Activated T-helper 2 cell treated with anti-CD3 and anti-CD28 coated beads, Interferon-gamma antibody, Interleukin-2, Interleukin-4, amounts not matched to agents 10 μg/mL and 5 μg/mL and 100 μg/mL, durations not matched to agents 14 hours and 24 hours and 36 hours (primary cell): ENCODE measurements at regions not wholly inside any gene's neighbourhood (a gene's known extent, or its start where the extent isn't known, plus 50 kb on each side); places are given as distances from the start of the nearest gene placed in this dataset.
"Not testable (repeated sequence)": the region's sequence is repeated elsewhere in the genome, so short reads cannot be mapped to it uniquely, and the experiment has no call there.

Experiments
- DNase-seq: peaks from one replicate; pipeline ENCODE4 v3.0.0; 2021; ENCODE audit warnings: low spot score
- H3K27ac Mint-ChIP-seq: one replicate; pipeline ENCODE4 v1.8.0; 2021; ENCODE audit warnings: mixed read lengths
- H3K27me3 Mint-ChIP-seq: one replicate; pipeline ENCODE4 v1.8.0; 2021; ENCODE audit warnings: low read depth, mixed read lengths
- H3K36me3 Mint-ChIP-seq: one replicate; pipeline ENCODE4 v1.8.0; 2021; ENCODE audit warnings: low read depth, mixed read lengths
- H3K4me1 Mint-ChIP-seq: one replicate; pipeline ENCODE4 v1.8.0; 2021; ENCODE audit warnings: low read depth, mixed read lengths
- H3K4me3 Mint-ChIP-seq: one replicate; pipeline ENCODE4 v1.8.0; 2021; ENCODE audit warnings: low read depth, mild to moderate bottlenecking, moderate library complexity, mixed read lengths
- H3K9me3 Mint-ChIP-seq: one replicate; pipeline ENCODE4 v1.8.0; 2021; ENCODE audit warnings: mixed read lengths
- intact Hi-C: fragments of 100-400 bp; cut with micrococcal nuclease; formaldehyde crosslinking; loops from one replicate; pipeline ENCODE4 v1.15.1; 2023

DNA sequence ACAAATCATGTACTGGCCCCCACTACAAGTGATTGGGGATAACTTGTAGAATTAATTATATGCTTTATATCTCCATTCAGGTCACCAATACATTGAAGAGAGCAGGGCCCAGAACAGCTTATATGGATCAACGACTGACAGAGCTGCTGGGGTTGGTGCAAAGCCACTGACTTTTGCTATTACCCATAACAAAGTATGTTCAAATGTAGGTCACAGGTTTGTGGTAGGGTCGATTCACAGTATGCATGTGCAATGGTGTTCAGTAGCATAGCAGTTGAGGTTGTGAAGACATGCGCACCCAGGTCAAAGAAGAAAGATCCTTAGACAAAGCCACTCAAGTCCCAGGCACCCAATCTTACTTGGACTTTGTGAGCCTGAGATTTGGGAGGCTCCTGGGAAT lies 110.6 kb downstream of the NBPF8 start:
- H3K4me1 Mint-ChIP-seq, intact Hi-C loops: not testable (repeated sequence)

GRCh38 chr1:120529475-120530089 lies 114.7 kb downstream of the NBPF8 start:
- H3K9me3 Mint-ChIP-seq, intact Hi-C loops, H3K4me1 Mint-ChIP-seq, H3K4me3 Mint-ChIP-seq, H3K27ac Mint-ChIP-seq, H3K27me3 Mint-ChIP-seq, DNase-seq, H3K36me3 Mint-ChIP-seq: not testable (repeated sequence)

More for the DNA sequence above, 110.6 kb downstream of the NBPF8 start:
- not testable (repeated sequence) for H3K36me3 Mint-ChIP-seq, H3K4me3 Mint-ChIP-seq, H3K9me3 Mint-ChIP-seq, H3K27me3 Mint-ChIP-seq, DNase-seq, H3K27ac Mint-ChIP-seq

DNA sequence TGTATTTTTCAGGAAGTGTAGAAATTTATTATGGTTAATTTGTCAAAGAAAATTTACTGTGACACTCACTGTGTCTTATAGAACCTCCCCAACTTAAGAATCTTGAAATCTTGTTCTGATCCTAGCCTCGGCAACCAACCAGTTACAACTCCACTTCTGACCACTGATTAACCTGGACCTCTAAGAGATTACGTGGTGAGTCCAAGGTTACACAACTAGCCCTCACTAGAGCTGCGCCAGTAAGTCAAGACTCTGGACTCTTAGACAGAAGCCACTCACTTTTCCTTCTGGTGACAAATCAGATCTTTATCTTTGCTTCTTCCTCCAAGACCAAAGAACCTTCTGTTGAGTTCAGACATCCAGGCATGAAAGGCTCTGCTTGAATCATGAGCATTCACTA lies 116.6 kb downstream of the NBPF8 start:
- H3K27me3 Mint-ChIP-seq, H3K4me3 Mint-ChIP-seq, H3K27ac Mint-ChIP-seq, DNase-seq, intact Hi-C loops, H3K9me3 Mint-ChIP-seq: not testable (repeated sequence)
- H3K4me1 Mint-ChIP-seq = peaks cover 13% of the 10 kb centered on the region
- peaks cover 11% of the 10 kb centered on the region for H3K36me3 Mint-ChIP-seq

- H3K27ac Mint-ChIP-seq = peak overlapping the region; percentile 74
- H3K27me3 Mint-ChIP-seq, DNase-seq, intact Hi-C loops, H3K9me3 Mint-ChIP-seq: not testable (repeated sequence)
- H3K36me3 Mint-ChIP-seq = peaks cover 11% of the 10 kb centered on the region
- H3K4me3 Mint-ChIP-seq = peak overlapping the region; percentile 34
- peaks cover 15% of the 10 kb centered on the region for H3K4me1 Mint-ChIP-seq
These were observed 119.7 kb downstream of the NBPF8 start for GRCh38 chr1:120534361-120535047.

- H3K9me3 Mint-ChIP-seq, DNase-seq, H3K27me3 Mint-ChIP-seq, intact Hi-C loops: not testable (repeated sequence)
- peak overlapping the region; percentile 69 for H3K27ac Mint-ChIP-seq
- peaks cover 11% of the 10 kb centered on the region for H3K36me3 Mint-ChIP-seq
- peak overlapping the region; percentile 34 for H3K4me3 Mint-ChIP-seq
- H3K4me1 Mint-ChIP-seq = peaks cover 15% of the 10 kb centered on the region
These were observed 120.2 kb downstream of the NBPF8 start for GRCh38 chr1:120535052-120535451.

- not testable (repeated sequence) for H3K27me3 Mint-ChIP-seq, DNase-seq, H3K27ac Mint-ChIP-seq
These were observed 126.6 kb downstream of the NBPF8 start for GRCh38 chr1:120541394-120541793.

GRCh38 chr1:120542365-120542764 lies 127.5 kb downstream of the NBPF8 start:
- intact Hi-C loops, H3K4me1 Mint-ChIP-seq, H3K36me3 Mint-ChIP-seq, H3K4me3 Mint-ChIP-seq, H3K9me3 Mint-ChIP-seq, DNase-seq, H3K27me3 Mint-ChIP-seq, H3K27ac Mint-ChIP-seq: not testable (repeated sequence)

More at GRCh38 chr1:120541394-120541793, 126.6 kb downstream of the NBPF8 start:
- H3K9me3 Mint-ChIP-seq, intact Hi-C loops, H3K4me1 Mint-ChIP-seq, H3K4me3 Mint-ChIP-seq, H3K36me3 Mint-ChIP-seq: not testable (repeated sequence)

- H3K27me3 Mint-ChIP-seq, H3K36me3 Mint-ChIP-seq, H3K27ac Mint-ChIP-seq, H3K4me3 Mint-ChIP-seq, DNase-seq, H3K9me3 Mint-ChIP-seq, intact Hi-C loops, H3K4me1 Mint-ChIP-seq: not testable (repeated sequence)
These were observed 128.1 kb downstream of the NBPF8 start for GRCh38 chr1:120542940-120543339.

- H3K36me3 Mint-ChIP-seq, intact Hi-C loops, H3K4me3 Mint-ChIP-seq, H3K4me1 Mint-ChIP-seq, H3K27ac Mint-ChIP-seq, H3K9me3 Mint-ChIP-seq, H3K27me3 Mint-ChIP-seq: not testable (repeated sequence)
- peak; percentile 70 for DNase-seq
These were observed 129.6 kb downstream of the NBPF8 start for GRCh38 chr1:120544434-120544833.

GRCh38 chr1:120550335-120550734 lies 135.5 kb downstream of the NBPF8 start:
- not testable (repeated sequence) for H3K9me3 Mint-ChIP-seq, H3K27ac Mint-ChIP-seq, H3K4me1 Mint-ChIP-seq

GRCh38 chr1:120552190-120552589 lies 137.4 kb downstream of the NBPF8 start:
- H3K36me3 Mint-ChIP-seq, H3K27me3 Mint-ChIP-seq, intact Hi-C loops, H3K4me1 Mint-ChIP-seq, H3K4me3 Mint-ChIP-seq, H3K9me3 Mint-ChIP-seq, H3K27ac Mint-ChIP-seq, DNase-seq: not testable (repeated sequence)

More at GRCh38 chr1:120550335-120550734, 135.5 kb downstream of the NBPF8 start:
- DNase-seq, H3K27me3 Mint-ChIP-seq, H3K36me3 Mint-ChIP-seq, intact Hi-C loops, H3K4me3 Mint-ChIP-seq: not testable (repeated sequence)

GRCh38 chr1:120557605-120558302 lies 142.9 kb downstream of the NBPF8 start:
- H3K9me3 Mint-ChIP-seq = not testable (repeated sequence)

More at GRCh38 chr1:120557605-120558302, 142.9 kb downstream of the NBPF8 start:
- H3K27me3 Mint-ChIP-seq, intact Hi-C loops, DNase-seq, H3K4me1 Mint-ChIP-seq, H3K36me3 Mint-ChIP-seq, H3K27ac Mint-ChIP-seq: not testable (repeated sequence)
- H3K4me3 Mint-ChIP-seq = peak overlapping the region; percentile 78
